ENCODE measurements at regions not wholly inside any gene's neighbourhood (a gene's known extent, or its start where the extent isn't known, plus 50 kb on each side); places are given as distances from the start of the nearest gene placed in this dataset.
A peak's percentile ranks its signal among the peaks of the same experiment; 100 is the strongest.

DNA sequence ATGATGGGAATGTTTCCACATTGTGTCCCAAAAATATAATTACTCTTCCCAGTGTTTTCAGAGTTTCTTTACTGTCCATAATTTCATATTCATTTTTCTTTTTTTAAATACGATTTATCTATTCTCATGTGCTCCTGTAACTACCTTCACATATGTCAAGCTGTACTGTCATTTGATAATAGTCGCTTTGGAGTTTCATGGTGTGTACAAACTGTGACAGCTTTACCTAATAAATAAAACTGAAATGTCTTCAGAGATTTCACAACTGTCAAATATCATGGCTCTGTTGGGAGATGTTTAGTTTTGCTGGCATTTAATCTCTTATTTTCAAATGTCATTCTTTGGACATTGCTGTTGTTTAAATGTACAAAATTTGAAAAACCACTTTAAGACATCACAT lies 450.2 kb downstream of the TLL1 start:
- DNase-seq (no peak), ATAC-seq (no peak)
- ChIA-PET POLR2A (no interaction called here), CTCF (no interaction called here)
- Mint-ChIP-seq H3K36me3 (ENCODE audit: low read depth) (no peaks in the 10 kb centered on the region), H3K9me3 (no peaks in the 10 kb centered on the region), H3K27me3 (no peaks in the 10 kb centered on the region), H3K27ac (no peak overlapping the region), H3K4me1 (ENCODE audit: low read depth) (no peaks in the 10 kb centered on the region), H3K4me3 (no peak overlapping the region)
- intact Hi-C loops (cut with micrococcal nuclease), result no loop called here
- TF ChIP-seq, protein P1, sequence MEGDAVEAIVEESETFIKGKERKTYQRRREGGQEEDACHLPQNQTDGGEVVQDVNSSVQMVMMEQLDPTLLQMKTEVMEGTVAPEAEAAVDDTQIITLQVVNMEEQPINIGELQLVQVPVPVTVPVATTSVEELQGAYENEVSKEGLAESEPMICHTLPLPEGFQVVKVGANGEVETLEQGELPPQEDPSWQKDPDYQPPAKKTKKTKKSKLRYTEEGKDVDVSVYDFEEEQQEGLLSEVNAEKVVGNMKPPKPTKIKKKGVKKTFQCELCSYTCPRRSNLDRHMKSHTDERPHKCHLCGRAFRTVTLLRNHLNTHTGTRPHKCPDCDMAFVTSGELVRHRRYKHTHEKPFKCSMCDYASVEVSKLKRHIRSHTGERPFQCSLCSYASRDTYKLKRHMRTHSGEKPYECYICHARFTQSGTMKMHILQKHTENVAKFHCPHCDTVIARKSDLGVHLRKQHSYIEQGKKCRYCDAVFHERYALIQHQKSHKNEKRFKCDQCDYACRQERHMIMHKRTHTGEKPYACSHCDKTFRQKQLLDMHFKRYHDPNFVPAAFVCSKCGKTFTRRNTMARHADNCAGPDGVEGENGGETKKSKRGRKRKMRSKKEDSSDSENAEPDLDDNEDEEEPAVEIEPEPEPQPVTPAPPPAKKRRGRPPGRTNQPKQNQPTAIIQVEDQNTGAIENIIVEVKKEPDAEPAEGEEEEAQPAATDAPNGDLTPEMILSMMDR (IDR thresholded peaks at IDR 0.05), result no peak

DNA sequence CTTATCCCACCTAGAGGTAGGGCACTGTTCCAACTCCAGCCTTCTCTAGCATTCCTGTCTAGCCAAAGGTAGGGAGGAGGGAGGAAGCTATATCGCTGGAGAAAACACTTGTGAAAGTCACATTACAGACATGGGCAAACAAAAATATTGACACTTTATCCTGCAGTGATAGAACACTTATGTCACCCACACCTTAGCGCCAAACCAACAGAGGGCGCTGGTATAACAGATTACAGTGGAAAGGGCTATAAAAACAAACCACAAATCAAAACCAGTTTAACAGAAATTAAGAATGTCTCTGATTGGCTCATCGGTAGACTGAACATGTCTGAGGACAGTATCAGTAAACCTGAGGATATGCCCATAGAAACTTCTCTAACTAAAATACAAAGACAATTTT lies 451.3 kb downstream of the TLL1 start:
- ATAC-seq (no peak), DNase-seq (peak; percentile 14)
- Mint-ChIP-seq H3K36me3 (ENCODE audit: low read depth) (no peaks in the 10 kb centered on the region), H3K4me3 (no peak overlapping the region), H3K27ac (no peak overlapping the region), H3K9me3 (no peaks in the 10 kb centered on the region), H3K4me1 (ENCODE audit: low read depth) (no peaks in the 10 kb centered on the region), H3K27me3 (no peaks in the 10 kb centered on the region)
- TF ChIP-seq, protein P1 (IDR thresholded peaks at IDR 0.05), result no peak
- POLR2A ChIA-PET, result no interaction called here
- CTCF ChIA-PET, result no interaction called here
- intact Hi-C loops (cut with micrococcal nuclease), result no loop called here

DNA sequence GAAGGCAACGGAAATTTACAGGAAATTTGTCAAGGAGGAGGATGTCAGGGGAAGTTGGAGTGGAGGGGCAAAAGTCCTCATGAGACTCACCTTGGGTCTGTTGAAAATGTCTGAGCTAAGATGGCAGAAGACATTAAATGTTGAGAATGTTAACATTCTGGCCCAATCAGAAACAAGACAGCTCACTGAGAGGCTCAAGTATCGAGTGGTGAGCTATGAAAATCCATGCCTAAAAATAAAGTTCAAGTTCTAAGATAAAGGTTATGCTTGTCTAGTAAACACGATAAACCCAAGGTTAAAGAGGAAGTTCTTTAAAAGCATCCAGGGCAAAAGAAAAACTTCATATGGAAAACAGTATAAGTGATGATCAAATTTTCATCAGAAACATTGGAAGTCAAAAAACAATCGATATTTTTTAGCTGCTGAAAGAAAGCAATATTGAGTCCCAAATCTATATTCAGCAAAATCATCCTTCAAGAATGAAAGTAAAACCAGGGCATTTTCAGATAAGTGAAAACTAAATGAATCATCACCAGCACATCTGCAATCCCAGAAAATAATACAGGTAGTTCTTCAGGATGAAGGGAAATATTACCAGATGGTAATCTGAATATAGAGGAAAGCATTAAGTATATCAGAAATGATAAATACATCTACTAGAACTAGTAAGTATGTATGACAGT lies 462.4 kb downstream of the TLL1 start:
- H3K4me3 Mint-ChIP-seq, result no peak overlapping the region
- H3K27me3 Mint-ChIP-seq, result no peaks in the 10 kb centered on the region
- intact Hi-C loops (cut with micrococcal nuclease), result no loop called here
- ATAC-seq (no peak), DNase-seq (no peak)
- POLR2A ChIA-PET, result no interaction called here
- peaks cover 1% of the 10 kb centered on the region for H3K9me3 Mint-ChIP-seq
- no peaks in the 10 kb centered on the region for H3K36me3 Mint-ChIP-seq (ENCODE audit: low read depth)
- H3K4me1 Mint-ChIP-seq (ENCODE audit: low read depth), result no peaks in the 10 kb centered on the region
- CTCF ChIA-PET, result no interaction called here
- TF ChIP-seq, protein P1 (IDR thresholded peaks at IDR 0.05), result no peak
- no peak overlapping the region for H3K27ac Mint-ChIP-seq

DNA sequence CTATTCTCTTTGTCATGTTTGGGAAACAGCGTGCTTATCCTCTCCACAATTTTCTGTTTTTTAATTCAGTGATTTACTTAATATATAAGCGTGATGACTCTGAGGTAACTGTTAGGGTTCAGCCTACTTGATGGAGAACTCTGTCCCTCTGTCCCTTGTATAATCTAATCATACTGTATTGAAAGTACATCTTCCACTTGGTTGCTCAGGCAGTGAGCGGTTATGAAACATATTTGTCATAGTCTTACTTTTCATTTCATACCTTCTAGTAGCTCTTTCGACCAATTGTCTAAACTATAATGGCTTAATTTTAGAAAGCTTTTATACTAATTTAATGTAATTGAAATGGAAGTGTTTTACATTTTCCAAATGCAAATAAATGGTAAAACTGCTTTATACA lies 469.0 kb downstream of the TLL1 start:
- H3K27me3 Mint-ChIP-seq, result no peaks in the 10 kb centered on the region
- no peaks in the 10 kb centered on the region for H3K4me1 Mint-ChIP-seq (ENCODE audit: low read depth)
- DNase-seq (no peak), ATAC-seq (no peak)
- H3K27ac Mint-ChIP-seq, result no peak overlapping the region
- H3K9me3 Mint-ChIP-seq, result peaks cover 1% of the 10 kb centered on the region
- intact Hi-C loops (cut with micrococcal nuclease), result no loop called here
- no peak overlapping the region for H3K4me3 Mint-ChIP-seq
- POLR2A ChIA-PET, result no interaction called here
- no peaks in the 10 kb centered on the region for H3K36me3 Mint-ChIP-seq (ENCODE audit: low read depth)
- CTCF ChIA-PET, result no interaction called here
- TF ChIP-seq, protein P1 (IDR thresholded peaks at IDR 0.05), result no peak

DNA sequence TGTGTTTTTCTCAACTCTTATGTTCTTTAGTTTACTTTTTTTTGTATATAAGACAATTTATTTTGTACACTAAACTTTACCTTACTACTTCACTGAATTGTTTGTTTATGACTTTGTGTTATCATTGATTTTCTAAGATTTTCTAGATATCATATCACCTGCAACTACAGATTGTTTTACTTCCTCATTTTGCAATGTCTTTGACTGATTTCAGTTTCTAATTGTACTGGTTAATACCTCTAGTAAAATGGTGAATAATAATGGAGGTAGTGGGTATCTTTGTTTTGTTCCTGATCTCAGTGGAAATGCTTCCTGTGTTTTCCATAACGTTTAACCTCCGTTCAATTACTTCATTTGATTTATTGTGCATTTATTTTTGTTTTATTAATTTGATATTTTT lies 490.2 kb downstream of the TLL1 start:
- ChIA-PET CTCF (no interaction called here), POLR2A (no interaction called here)
- H3K36me3 Mint-ChIP-seq (ENCODE audit: low read depth), result no peaks in the 10 kb centered on the region
- ATAC-seq, result no peak
- TF ChIP-seq, protein P1 (IDR thresholded peaks at IDR 0.05), result no peak
- H3K27ac Mint-ChIP-seq, result no peak overlapping the region
- intact Hi-C loops (cut with micrococcal nuclease), result no loop called here
- DNase-seq, result no peak
- H3K4me3 Mint-ChIP-seq, result no peak overlapping the region
- H3K4me1 Mint-ChIP-seq (ENCODE audit: low read depth), result no peaks in the 10 kb centered on the region
- H3K27me3 Mint-ChIP-seq, result no peaks in the 10 kb centered on the region
- H3K9me3 Mint-ChIP-seq, result peaks cover 7% of the 10 kb centered on the region

Data from activated CD8-positive, alpha-beta T cell treated with anti-CD3 and anti-CD28 coated beads for 36 hours (primary cell).